Mesothelial cell of epicardium (in vitro differentiated cells): ENCODE measurements at regions not wholly inside any gene's neighbourhood (a gene's known extent, or its start where the extent isn't known, plus 50 kb on each side); places are given as distances from the start of the nearest gene placed in this dataset.

Experiments used
- DNase-seq, 2 experiments: peaks; one replicate each; pipeline ENCODE4 v3.0.0; 2021; ENCODE audit warnings: low spot score in 2 of 2; ENCODE audit not compliant: unreplicated experiment in 2 of 2
- H3K27ac Mint-ChIP-seq: 2 replicates; pipeline ENCODE4 v1.8.0; 2021; ENCODE audit warnings: mixed read lengths
- H3K27me3 Mint-ChIP-seq: 2 replicates; pipeline ENCODE4 v1.8.0; 2021; ENCODE audit warnings: low read depth, mixed read lengths
- H3K36me3 Mint-ChIP-seq: 2 replicates; pipeline ENCODE4 v1.8.0; 2021; ENCODE audit warnings: mixed read lengths
- H3K4me1 Mint-ChIP-seq: 2 replicates; pipeline ENCODE4 v1.8.0; 2021; ENCODE audit warnings: mixed read lengths
- H3K4me3 Mint-ChIP-seq: 2 replicates; pipeline ENCODE4 v1.8.0; 2021; ENCODE audit warnings: mild to moderate bottlenecking, moderate library complexity, mixed read lengths
- H3K9me3 Mint-ChIP-seq: 2 replicates; pipeline ENCODE4 v1.8.0; 2021; ENCODE audit warnings: mixed read lengths
- CTCF ChIP-seq: fragments of 200-600 bp; sonication (generic); IDR thresholded peaks from one replicate; pipeline ENCODE4 v1.5.0; 2021; ENCODE audit warnings: antibody characterized with exemption; ENCODE audit not compliant: unreplicated experiment

DNA sequence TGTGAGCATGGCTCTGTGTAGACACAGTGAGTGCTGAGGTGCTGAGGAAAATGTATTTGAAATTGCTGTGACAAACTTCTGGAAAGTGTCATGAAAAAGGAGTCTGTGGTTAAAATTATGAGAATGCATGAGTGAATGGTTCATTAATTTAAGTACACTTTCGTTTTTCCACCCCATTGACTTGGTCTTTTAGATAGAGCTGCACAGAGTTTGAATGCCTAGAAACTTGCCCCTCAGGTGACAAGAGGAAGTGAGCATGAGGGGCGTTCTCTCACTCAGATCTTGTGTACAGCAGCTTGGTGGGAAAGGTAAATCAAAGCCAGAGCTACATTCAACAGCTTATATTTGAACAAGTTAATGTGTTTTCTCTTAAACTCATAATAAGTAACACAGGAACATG, 296.8 kb downstream of the WDR72 start:
- Mint-ChIP-seq H3K27me3 (peaks cover 18% of the 10 kb centered on the region), H3K9me3 (peaks cover 4% of the 10 kb centered on the region), H3K36me3 (no peaks in the 10 kb centered on the region), H3K4me3 (no peak overlapping the region), H3K27ac (no peak overlapping the region), H3K4me1 (no peaks in the 10 kb centered on the region)
- DNase-seq: no peak
- TF ChIP-seq CTCF: no peak

- Mint-ChIP-seq H3K27me3 (peaks cover 21% of the 10 kb centered on the region), H3K9me3 (peaks cover 4% of the 10 kb centered on the region), H3K4me3 (no peak overlapping the region), H3K4me1 (no peaks in the 10 kb centered on the region), H3K36me3 (no peaks in the 10 kb centered on the region), H3K27ac (no peak overlapping the region)
- TF ChIP-seq CTCF: no peak
- DNase-seq: no peak
These were observed 297.8 kb downstream of the WDR72 start for GRCh38 chr15:53461677-53462076.

DNA sequence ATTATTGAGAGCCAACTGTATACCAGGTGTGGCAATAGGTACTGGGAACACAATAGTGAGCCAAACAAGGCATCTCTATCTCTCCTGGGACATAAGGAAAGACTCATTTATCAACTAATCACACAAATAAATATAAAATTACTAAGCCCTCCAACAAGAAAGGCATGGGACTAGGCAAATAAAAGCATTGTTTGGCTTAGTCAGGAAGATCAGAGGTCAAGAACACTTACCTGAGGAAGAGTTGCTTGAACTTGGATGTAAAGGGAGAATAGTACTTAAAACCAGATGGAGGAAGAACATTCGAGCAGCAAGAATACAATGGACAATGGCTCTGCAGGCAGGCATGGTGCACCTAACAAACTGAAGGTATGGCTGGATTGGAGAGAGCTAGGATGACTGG, 300.7 kb downstream of the WDR72 start:
- peaks cover 19% of the 10 kb centered on the region for H3K27me3 Mint-ChIP-seq
- peaks cover 4% of the 10 kb centered on the region for H3K9me3 Mint-ChIP-seq
- no peak for DNase-seq
- H3K4me1 Mint-ChIP-seq: peaks cover 3% of the 10 kb centered on the region
- no peaks in the 10 kb centered on the region for H3K36me3 Mint-ChIP-seq
- H3K4me3 Mint-ChIP-seq: no peak overlapping the region
- no peak for TF ChIP-seq CTCF
- H3K27ac Mint-ChIP-seq: no peak overlapping the region

GRCh38 chr15:53457479-53457878, 302.0 kb downstream of the WDR72 start:
- peaks cover 13% of the 10 kb centered on the region for H3K27me3 Mint-ChIP-seq
- no peak for DNase-seq
- H3K27ac Mint-ChIP-seq: no peak overlapping the region
- peaks cover 4% of the 10 kb centered on the region for H3K9me3 Mint-ChIP-seq
- H3K4me3 Mint-ChIP-seq: no peak overlapping the region
- no peaks in the 10 kb centered on the region for H3K36me3 Mint-ChIP-seq
- H3K4me1 Mint-ChIP-seq: peaks cover 7% of the 10 kb centered on the region
- no peak for TF ChIP-seq CTCF

DNA sequence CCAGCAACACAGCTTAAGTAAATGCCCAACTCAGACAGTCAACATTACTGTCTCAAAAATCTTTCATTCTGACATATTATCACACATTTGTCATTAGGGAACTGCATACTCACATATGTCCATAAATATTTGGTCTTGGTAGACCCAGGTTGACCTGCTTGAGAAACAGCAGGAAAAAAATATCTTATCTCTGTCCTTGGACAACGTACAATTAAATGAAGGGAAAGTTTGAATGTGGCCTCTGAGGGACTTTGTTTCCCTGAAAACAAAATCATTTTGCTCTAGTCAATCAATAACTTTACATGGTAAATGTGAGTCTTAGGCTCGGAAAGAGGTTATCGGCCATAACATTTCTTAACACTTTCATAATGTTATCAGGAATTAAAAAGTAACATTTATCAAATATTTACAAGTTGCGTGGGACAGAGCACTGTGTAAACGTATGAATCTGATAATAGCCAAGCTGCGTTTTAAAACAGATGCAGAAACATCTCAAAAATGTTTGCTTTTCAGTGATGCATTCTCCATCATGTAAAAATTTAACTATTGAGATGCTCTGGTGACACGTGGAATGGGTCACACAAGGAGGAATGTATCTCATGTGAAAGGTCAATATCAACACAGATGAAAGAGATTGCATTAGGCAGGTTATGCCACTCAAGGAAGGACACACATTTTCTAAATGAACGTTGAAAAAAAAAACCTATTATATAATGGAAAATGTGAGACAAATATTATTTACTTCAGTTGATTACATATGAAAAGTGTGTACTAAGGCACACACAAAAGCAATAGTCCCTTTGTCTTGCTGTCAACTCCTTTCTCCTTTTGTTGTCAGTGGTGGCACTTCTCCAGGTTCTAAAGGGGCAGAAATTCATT, 304.4 kb downstream of the WDR72 start:
- no peaks in the 10 kb centered on the region for H3K36me3 Mint-ChIP-seq
- H3K9me3 Mint-ChIP-seq: no peaks in the 10 kb centered on the region
- no peak overlapping the region for H3K27ac Mint-ChIP-seq
- peaks cover 12% of the 10 kb centered on the region for H3K27me3 Mint-ChIP-seq
- no peak for DNase-seq
- peaks cover 7% of the 10 kb centered on the region for H3K4me1 Mint-ChIP-seq
- no peak for TF ChIP-seq CTCF
- H3K4me3 Mint-ChIP-seq: no peak overlapping the region
